Neural cell (in vitro differentiated cells): ENCODE measurements at regions not wholly inside any gene's neighbourhood (a gene's known extent, or its start where the extent isn't known, plus 50 kb on each side); places are given as distances from the start of the nearest gene placed in this dataset.

Experiments
- H2AFZ ChIP-seq: fragments of 200-600, 300-800 bp; sonication (generic), shearing (Covaris generic); 2 replicates; pipeline ENCODE4 v1.6.0; 2014; ENCODE audit warnings: low read depth, mild to moderate bottlenecking, antibody characterized with exemption, low read length, moderate library complexity
- H3F3A ChIP-seq: fragments of 200-600 bp; shearing (Covaris generic); 2 replicates; pipeline ENCODE4 v1.6.1; 2016; ENCODE audit warnings: mild to moderate bottlenecking, moderate library complexity, mixed read lengths, antibody characterized with exemption, low read length; ENCODE audit not compliant: insufficient read depth, poor library complexity, severe bottlenecking
- H3K27ac ChIP-seq: fragments of 200-600, 300-800 bp; sonication (generic), shearing (Covaris generic); 2 replicates; pipeline ENCODE4 v1.5.1; 2014; ENCODE audit warnings: mild to moderate bottlenecking, low read length, moderate library complexity
- H3K27me3 ChIP-seq: fragments of 300-800, 200-600 bp; sonication (generic), shearing (Covaris generic); 2 replicates; pipeline ENCODE4 v1.6.0; 2014; ENCODE audit warnings: mild to moderate bottlenecking, low read depth, low read length, moderate library complexity; ENCODE audit not compliant: insufficient read depth
- H3K36me3 ChIP-seq: fragments of 300-800, 200-600 bp; sonication (generic), shearing (Covaris generic); 2 replicates; pipeline ENCODE4 v1.5.1; 2014; ENCODE audit warnings: mild to moderate bottlenecking, antibody characterized with exemption, low read length, moderate library complexity; ENCODE audit not compliant: insufficient read depth
- H3K4me2 ChIP-seq: fragments of 300-800, 200-600 bp; sonication (generic), shearing (Covaris generic); 2 replicates; pipeline ENCODE4 v1.6.0; 2014; ENCODE audit warnings: mild to moderate bottlenecking, low read length
- H3K4me3 ChIP-seq: fragments of 300-800, 200-600 bp; sonication (generic), shearing (Covaris generic); 2 replicates; pipeline ENCODE4 v1.5.1; 2014; ENCODE audit warnings: mild to moderate bottlenecking, low read length, moderate library complexity
- H3K79me2 ChIP-seq: fragments of 200-600 bp; shearing (Covaris generic); replicated peaks from 2 replicates; pipeline ENCODE4 v1.6.0; 2014; ENCODE audit warnings: mild to moderate bottlenecking, low read length, moderate library complexity; ENCODE audit not compliant: insufficient read depth
- H3K9ac ChIP-seq: fragments of 300-800, 200-600 bp; sonication (generic), shearing (Covaris generic); 2 replicates; pipeline ENCODE4 v1.6.1; 2016; ENCODE audit warnings: mild to moderate bottlenecking, low read length, mixed read lengths
- H3K9me2 ChIP-seq: fragments of 200-600 bp; shearing (Covaris generic); 2 replicates; pipeline ENCODE4 v1.6.1; 2016; ENCODE audit warnings: mild to moderate bottlenecking, low read length, mixed read lengths; ENCODE audit not compliant: insufficient read depth
- H3K9me3 ChIP-seq: fragments of 200-600, 300-800 bp; sonication (generic), shearing (Covaris generic); 2 replicates; pipeline ENCODE4 v1.6.1; 2016; ENCODE audit warnings: mild to moderate bottlenecking, mixed run types, low read length, moderate library complexity, mixed read lengths
- H4K20me1 ChIP-seq: fragments of 200-600 bp; shearing (Covaris generic); 2 replicates; pipeline ENCODE4 v1.6.1; 2016; ENCODE audit warnings: mild to moderate bottlenecking, mixed run types; ENCODE audit not compliant: insufficient read depth
- CTCF ChIP-seq: fragments of 450-650 bp; IDR thresholded peaks from 2 replicates; pipeline ENCODE4 v1.5.1; 2014; ENCODE audit warnings: antibody characterized with exemption, mild to moderate bottlenecking, moderate library complexity; ENCODE audit not compliant: poor library complexity, severe bottlenecking
- EP300 ChIP-seq: fragments of 450-650 bp; conservative IDR thresholded peaks from 2 replicates; pipeline ENCODE4 v1.6.1; 2014; ENCODE audit warnings: antibody characterized with exemption, mild to moderate bottlenecking, moderate library complexity; ENCODE audit not compliant: poor library complexity, severe bottlenecking
- EZH2 ChIP-seq: fragments of 200-600, 300-800 bp; shearing (Covaris generic), sonication (generic); IDR thresholded peaks from 2 replicates; pipeline ENCODE4 v1.6.1; 2014; ENCODE audit warnings: antibody characterized with exemption, low read length, borderline replicate concordance, mild to moderate bottlenecking; ENCODE audit not compliant: insufficient read depth, poor library complexity, severe bottlenecking
- MXI1 ChIP-seq: fragments of 450-650 bp; conservative IDR thresholded peaks from 2 replicates; pipeline ENCODE4 v1.6.1; 2014; ENCODE audit warnings: antibody characterized with exemption, mild to moderate bottlenecking; ENCODE audit not compliant: poor library complexity, severe bottlenecking
- POLR2AphosphoS5 ChIP-seq: IDR thresholded peaks from 2 replicates; pipeline ENCODE4 v1.6.1; 2012
- RAD21 ChIP-seq: fragments of 450-650 bp; conservative IDR thresholded peaks from 2 replicates; pipeline ENCODE4 v1.6.1; 2014; ENCODE audit warnings: antibody characterized with exemption, mild to moderate bottlenecking, moderate library complexity
- REST ChIP-seq: IDR thresholded peaks from 2 replicates; pipeline ENCODE4 v1.6.1; 2012; ENCODE audit warnings: borderline replicate concordance
- SMC3 ChIP-seq: fragments of 450-650 bp; conservative IDR thresholded peaks from 2 replicates; pipeline ENCODE4 v1.6.1; 2014; ENCODE audit warnings: antibody characterized with exemption, mild to moderate bottlenecking, moderate library complexity; ENCODE audit not compliant: poor library complexity
- TAF1 ChIP-seq: IDR thresholded peaks from 2 replicates; pipeline ENCODE4 v1.6.1; 2012; ENCODE audit warnings: low read depth

- H3K9ac ChIP-seq, result no peak overlapping the region
- H3K4me3 ChIP-seq, result no peak overlapping the region
- H3K9me3 ChIP-seq, result no peaks in the 10 kb centered on the region
- H3K36me3 ChIP-seq, result no peaks in the 10 kb centered on the region
- H4K20me1 ChIP-seq, result no peaks in the 10 kb centered on the region
- TF ChIP-seq RAD21 (no peak), EP300 (no peak), TAF1 (no peak), POLR2AphosphoS5 (no peak)
- no peak overlapping the region for H3K4me2 ChIP-seq
- no peaks in the 10 kb centered on the region for H3K9me2 ChIP-seq
- H3K79me2 ChIP-seq, result no peaks in the 10 kb centered on the region
- H3K27ac ChIP-seq, result no peak overlapping the region
- no peaks in the 10 kb centered on the region for H3K27me3 ChIP-seq
- H2AFZ ChIP-seq, result no peak overlapping the region
- H3F3A ChIP-seq, result no peaks in the 10 kb centered on the region
Observed at GRCh38 chr10:105502058-105502457, 861.0 kb downstream of the SORCS3 start.

- Histone ChIP-seq H3K27ac (no peak overlapping the region), H3K9me2 (no peaks in the 10 kb centered on the region), H3K36me3 (no peaks in the 10 kb centered on the region), H4K20me1 (no peaks in the 10 kb centered on the region), H3K4me2 (no peak overlapping the region), H2AFZ (no peak overlapping the region), H3K27me3 (no peaks in the 10 kb centered on the region), H3K9ac (no peak overlapping the region), H3F3A (no peaks in the 10 kb centered on the region), H3K79me2 (no peaks in the 10 kb centered on the region), H3K4me3 (no peak overlapping the region), H3K9me3 (no peaks in the 10 kb centered on the region)
- TF ChIP-seq POLR2AphosphoS5, result no peak
- no peak for TF ChIP-seq EZH2
- TF ChIP-seq MXI1, result no peak
- TF ChIP-seq SMC3, result no peak
- no peak for TF ChIP-seq CTCF
Observed at GRCh38 chr10:105494944-105495343, 853.9 kb downstream of the SORCS3 start.

GRCh38 chr10:105494303-105494702 lies 853.2 kb downstream of the SORCS3 start:
- Histone ChIP-seq H3K27me3 (no peaks in the 10 kb centered on the region), H3K36me3 (no peaks in the 10 kb centered on the region), H3K9me3 (no peaks in the 10 kb centered on the region), H3K79me2 (no peaks in the 10 kb centered on the region), H3K27ac (no peak overlapping the region), H3F3A (no peaks in the 10 kb centered on the region), H2AFZ (no peak overlapping the region), H3K4me2 (no peak overlapping the region), H4K20me1 (no peaks in the 10 kb centered on the region), H3K9me2 (no peaks in the 10 kb centered on the region), H3K9ac (no peak overlapping the region), H3K4me3 (no peak overlapping the region)
- TF ChIP-seq EP300, result no peak
- TF ChIP-seq CTCF, result no peak
- TF ChIP-seq EZH2, result no peak
- no peak for TF ChIP-seq TAF1
- TF ChIP-seq REST, result no peak
- TF ChIP-seq RAD21, result no peak
- TF ChIP-seq MXI1, result no peak
- no peak for TF ChIP-seq SMC3
- no peak for TF ChIP-seq POLR2AphosphoS5
